ENCODE measurements at regions not wholly inside any gene's neighbourhood (a gene's known extent, or its start where the extent isn't known, plus 50 kb on each side); places are given as distances from the start of the nearest gene placed in this dataset.

- Histone ChIP-seq H3K9me3 (ENCODE audit: low read length) (no peaks in the 10 kb centered on the region), H3K27ac (ENCODE audit: low read depth, low read length, poor library complexity, severe bottlenecking) (no peak overlapping the region), H3K9me2 (ENCODE audit: low read depth, low read length) (no peaks in the 10 kb centered on the region), H3K4me2 (ENCODE audit: low read length) (no peak overlapping the region), H4K20me1 (ENCODE audit: insufficient read depth, low read length) (no peaks in the 10 kb centered on the region), H3K4me3 (ENCODE audit: low read depth, low read length, poor library complexity, severe bottlenecking) (no peak overlapping the region), H2AFZ (ENCODE audit: low read length) (no peak overlapping the region), H3K79me2 (ENCODE audit: insufficient read depth, low read length) (no peaks in the 10 kb centered on the region), H3K27me3 (ENCODE audit: insufficient read depth, low read length) (no peaks in the 10 kb centered on the region), H3K4me1 (ENCODE audit: insufficient read depth, low read length, severe bottlenecking) (no peaks in the 10 kb centered on the region), H3F3A (ENCODE audit: insufficient read depth, low read length) (no peaks in the 10 kb centered on the region), H3K9ac (ENCODE audit: low read length) (no peak overlapping the region), H3K36me3 (ENCODE audit: insufficient read depth, low read length) (no peaks in the 10 kb centered on the region)
- no peak for TF ChIP-seq CTCF (IDR thresholded peaks at IDR 0.05; ENCODE audit: low read length)
- TF ChIP-seq EZH2 (IDR thresholded peaks at IDR 0.05; ENCODE audit: borderline replicate concordance, low read length) = no peak
Measured at GRCh38 chr2:183859129-183859528, 734.9 kb downstream of the NUP35 start.

DNA sequence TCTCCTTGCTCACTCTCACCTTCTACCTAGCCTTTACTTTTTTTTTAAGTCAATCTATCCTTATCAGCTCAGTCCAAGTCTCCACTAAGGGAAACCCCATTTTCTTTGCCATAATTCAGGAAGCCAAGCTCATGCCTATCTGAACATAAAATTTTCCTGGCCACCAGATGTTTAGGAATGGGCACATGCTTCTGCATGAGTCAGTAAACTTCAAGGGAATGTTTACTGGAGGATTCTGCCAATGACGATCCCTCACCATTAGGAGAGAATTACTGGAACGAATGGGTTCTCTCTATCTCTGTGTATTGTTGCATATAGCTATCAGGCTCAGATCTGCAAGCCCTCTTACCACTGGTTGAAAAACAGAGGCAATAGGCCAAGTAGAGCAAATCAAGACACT is 731.7 kb upstream of the ZNF804A start:
- no peaks in the 10 kb centered on the region for H3K4me1 ChIP-seq (ENCODE audit: insufficient read depth, low read length, severe bottlenecking)
- H3K36me3 ChIP-seq (ENCODE audit: insufficient read depth, low read length) = no peaks in the 10 kb centered on the region
- H3K9me3 ChIP-seq (ENCODE audit: low read length) = no peaks in the 10 kb centered on the region
- H3K4me2 ChIP-seq (ENCODE audit: low read length) = no peak overlapping the region
- no peaks in the 10 kb centered on the region for H3F3A ChIP-seq (ENCODE audit: insufficient read depth, low read length)
- no peak overlapping the region for H3K27ac ChIP-seq (ENCODE audit: low read depth, low read length, poor library complexity, severe bottlenecking)
- no peaks in the 10 kb centered on the region for H4K20me1 ChIP-seq (ENCODE audit: insufficient read depth, low read length)
- no peaks in the 10 kb centered on the region for H3K9me2 ChIP-seq (ENCODE audit: low read depth, low read length)
- no peak overlapping the region for H2AFZ ChIP-seq (ENCODE audit: low read length)
- no peak for TF ChIP-seq EZH2 (IDR thresholded peaks at IDR 0.05; ENCODE audit: borderline replicate concordance, low read length)
- TF ChIP-seq CTCF (IDR thresholded peaks at IDR 0.05; ENCODE audit: low read length) = no peak
- H3K79me2 ChIP-seq (ENCODE audit: insufficient read depth, low read length) = no peaks in the 10 kb centered on the region
- no peaks in the 10 kb centered on the region for H3K27me3 ChIP-seq (ENCODE audit: insufficient read depth, low read length)
- H3K4me3 ChIP-seq (ENCODE audit: low read depth, low read length, poor library complexity, severe bottlenecking) = no peak overlapping the region
- no peak overlapping the region for H3K9ac ChIP-seq (ENCODE audit: low read length)

- H3K36me3 ChIP-seq (ENCODE audit: insufficient read depth, low read length) = no peaks in the 10 kb centered on the region
- no peaks in the 10 kb centered on the region for H4K20me1 ChIP-seq (ENCODE audit: insufficient read depth, low read length)
- H3K4me1 ChIP-seq (ENCODE audit: insufficient read depth, low read length, severe bottlenecking) = no peaks in the 10 kb centered on the region
- H3K79me2 ChIP-seq (ENCODE audit: insufficient read depth, low read length) = no peaks in the 10 kb centered on the region
- H3K4me3 ChIP-seq (ENCODE audit: low read depth, low read length, poor library complexity, severe bottlenecking) = no peak overlapping the region
- H3K9ac ChIP-seq (ENCODE audit: low read length) = no peak overlapping the region
- no peak overlapping the region for H2AFZ ChIP-seq (ENCODE audit: low read length)
- H3F3A ChIP-seq (ENCODE audit: insufficient read depth, low read length) = no peaks in the 10 kb centered on the region
- H3K4me2 ChIP-seq (ENCODE audit: low read length) = no peak overlapping the region
- no peak overlapping the region for H3K27ac ChIP-seq (ENCODE audit: low read depth, low read length, poor library complexity, severe bottlenecking)
- H3K27me3 ChIP-seq (ENCODE audit: insufficient read depth, low read length) = no peaks in the 10 kb centered on the region
- no peaks in the 10 kb centered on the region for H3K9me2 ChIP-seq (ENCODE audit: low read depth, low read length)
- H3K9me3 ChIP-seq (ENCODE audit: low read length) = no peaks in the 10 kb centered on the region
- TF ChIP-seq CTCF (IDR thresholded peaks at IDR 0.05; ENCODE audit: low read length) (no peak), EZH2 (IDR thresholded peaks at IDR 0.05; ENCODE audit: borderline replicate concordance, low read length) (no peak)
Measured at GRCh38 chr2:183867206-183867605, 731.1 kb upstream of the ZNF804A start.

Data from OCI-LY1 (cell line).